ENCODE measurements at regions not wholly inside any gene's neighbourhood (a gene's known extent, or its start where the extent isn't known, plus 50 kb on each side); places are given as distances from the start of the nearest gene placed in this dataset.

- no peak for DNase-seq (ENCODE audit: low read depth)
Observed at GRCh38 chr9:135029463-135029862, 58.0 kb upstream of the OLFM1 start.

- DNase-seq (ENCODE audit: low read depth), result no peak
Observed at GRCh38 chr9:135029871-135030565, 57.5 kb upstream of the OLFM1 start.

- no peak for DNase-seq (ENCODE audit: low read depth)
Observed at GRCh38 chr9:135030566-135031226, 56.8 kb upstream of the OLFM1 start.

GRCh38 chr9:135032041-135032835, 55.2 kb upstream of the OLFM1 start:
- DNase-seq (ENCODE audit: low read depth), result no peak

- no peak for DNase-seq (ENCODE audit: low read depth)
Observed at GRCh38 chr9:135032868-135033460, 54.5 kb upstream of the OLFM1 start.

- no peak for DNase-seq (ENCODE audit: low read depth)
Observed at GRCh38 chr9:135033487-135033886, 54.0 kb upstream of the OLFM1 start.

- no peak for DNase-seq (ENCODE audit: low read depth)
Observed at GRCh38 chr9:135034106-135034505, 53.4 kb upstream of the OLFM1 start.

GRCh38 chr9:135035781-135036760, 51.4 kb upstream of the OLFM1 start:
- DNase-seq (ENCODE audit: low read depth), result no peak

- DNase-seq (ENCODE audit: low read depth), result no peak
Observed at GRCh38 chr9:135036861-135037465, 50.5 kb upstream of the OLFM1 start.

DNA sequence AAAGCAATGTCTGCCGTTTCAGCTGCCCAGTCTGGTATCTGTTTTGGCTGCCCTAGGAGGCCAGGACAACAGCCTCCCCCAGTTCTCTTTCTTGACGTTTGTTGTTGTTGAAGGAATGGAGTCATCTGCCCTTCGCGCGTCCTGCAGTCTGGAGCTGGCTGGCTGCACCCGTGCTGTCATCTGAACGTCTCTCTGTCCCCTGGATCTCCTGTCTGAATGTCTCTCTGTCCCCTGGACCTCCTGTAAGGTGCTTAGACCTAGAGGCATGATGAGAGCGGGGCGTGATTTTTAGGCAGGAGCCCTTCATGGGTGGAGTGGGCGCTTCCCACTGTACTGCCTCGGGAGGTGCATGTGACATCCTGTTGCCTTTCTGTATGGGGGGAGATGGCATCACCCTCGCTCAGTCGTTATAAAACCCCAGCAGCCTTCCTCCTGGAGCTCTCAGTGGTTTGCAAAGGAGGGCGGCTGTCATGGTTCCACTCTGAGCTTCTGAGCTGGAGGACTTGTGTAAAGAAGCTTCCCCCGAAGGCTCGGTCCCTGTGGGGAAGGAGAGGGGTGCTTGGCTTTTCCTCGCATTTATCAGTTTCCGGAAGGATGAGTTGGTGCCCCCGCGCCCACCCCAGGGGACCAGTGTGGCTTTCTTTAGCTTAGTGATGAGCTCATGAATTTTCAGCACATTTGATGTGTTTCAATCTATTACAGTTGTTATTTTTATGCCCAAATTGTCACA, 49.8 kb upstream of the OLFM1 start:
- no peak for DNase-seq (ENCODE audit: low read depth)

Data from HT1080 (cell line).